Brain microvascular endothelial cell (primary cell): ENCODE measurements at regions not wholly inside any gene's neighbourhood (a gene's known extent, or its start where the extent isn't known, plus 50 kb on each side); places are given as distances from the start of the nearest gene placed in this dataset.
"Not testable (repeated sequence)": the region's sequence is repeated elsewhere in the genome, so short reads cannot be mapped to it uniquely, and the experiment has no call there.

Experiments used
- DNase-seq: peaks from one replicate; pipeline ENCODE4 v3.0.0-alpha.2; 2020
- H3K27ac ChIP-seq: fragments of 250-450 bp; sonication (Bioruptor Pico); 2 replicates; pipeline ENCODE4 v1.5.1; 2020; ENCODE audit warnings: mild to moderate bottlenecking, moderate library complexity
- H3K27me3 ChIP-seq: fragments of 250-450 bp; sonication (Bioruptor Pico); replicated peaks from 2 replicates; pipeline ENCODE4 v1.5.1; 2020; ENCODE audit warnings: mild to moderate bottlenecking
- H3K36me3 ChIP-seq: fragments of 250-450 bp; sonication (Bioruptor Pico); replicated peaks from 2 replicates; pipeline ENCODE4 v1.5.1; 2020; ENCODE audit warnings: mild to moderate bottlenecking
- H3K4me3 ChIP-seq: 2 replicates; pipeline ENCODE4 v1.5.1; 2011; ENCODE audit warnings: low read depth, mild to moderate bottlenecking, control low read depth, low read length, moderate library complexity
- in situ Hi-C: cut with HindIII; loops from 2 replicates; pipeline ENCODE4 v1.10.0; 2017; ENCODE audit warnings: low sequenced_read_pairs, low pct_ligation_motif_present
- TF ChIP-seq, protein P1 (sequence below): IDR thresholded peaks from 2 replicates; pipeline ENCODE4 v1.5.1; 2011; ENCODE audit warnings: low read depth, mild to moderate bottlenecking, moderate library complexity, low read length, control low read depth, inconsistent platforms; ENCODE audit errors: missing control alignments

DNA sequence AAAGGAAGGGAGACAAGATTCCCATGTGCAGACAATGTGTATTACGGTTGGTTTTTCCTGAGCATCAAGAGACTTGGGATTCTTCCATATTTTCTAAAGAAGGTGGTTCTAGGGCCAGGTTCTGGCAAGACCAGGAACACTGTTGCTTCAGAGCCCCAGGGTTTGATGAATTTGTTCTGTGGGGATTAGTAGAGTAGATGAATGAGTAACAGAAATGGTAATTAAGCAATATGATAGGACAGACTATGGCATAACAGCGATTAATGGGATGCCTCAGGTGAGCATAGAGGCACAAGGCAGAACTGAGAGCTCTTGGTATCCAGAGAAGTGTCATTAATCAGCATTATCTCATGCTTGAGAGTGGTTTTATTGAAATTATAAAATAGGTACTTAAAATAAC is 82.8 kb upstream of the PNPT1 start:
- H3K27ac ChIP-seq = no peak overlapping the region
- DNase-seq = no peak
- H3K36me3 ChIP-seq = no peaks in the 10 kb centered on the region
- no peaks in the 10 kb centered on the region for H3K27me3 ChIP-seq
- TF ChIP-seq, protein P1, sequence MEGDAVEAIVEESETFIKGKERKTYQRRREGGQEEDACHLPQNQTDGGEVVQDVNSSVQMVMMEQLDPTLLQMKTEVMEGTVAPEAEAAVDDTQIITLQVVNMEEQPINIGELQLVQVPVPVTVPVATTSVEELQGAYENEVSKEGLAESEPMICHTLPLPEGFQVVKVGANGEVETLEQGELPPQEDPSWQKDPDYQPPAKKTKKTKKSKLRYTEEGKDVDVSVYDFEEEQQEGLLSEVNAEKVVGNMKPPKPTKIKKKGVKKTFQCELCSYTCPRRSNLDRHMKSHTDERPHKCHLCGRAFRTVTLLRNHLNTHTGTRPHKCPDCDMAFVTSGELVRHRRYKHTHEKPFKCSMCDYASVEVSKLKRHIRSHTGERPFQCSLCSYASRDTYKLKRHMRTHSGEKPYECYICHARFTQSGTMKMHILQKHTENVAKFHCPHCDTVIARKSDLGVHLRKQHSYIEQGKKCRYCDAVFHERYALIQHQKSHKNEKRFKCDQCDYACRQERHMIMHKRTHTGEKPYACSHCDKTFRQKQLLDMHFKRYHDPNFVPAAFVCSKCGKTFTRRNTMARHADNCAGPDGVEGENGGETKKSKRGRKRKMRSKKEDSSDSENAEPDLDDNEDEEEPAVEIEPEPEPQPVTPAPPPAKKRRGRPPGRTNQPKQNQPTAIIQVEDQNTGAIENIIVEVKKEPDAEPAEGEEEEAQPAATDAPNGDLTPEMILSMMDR = no peak
- in situ Hi-C loops = no loop called here
- no peak overlapping the region for H3K4me3 ChIP-seq

DNA sequence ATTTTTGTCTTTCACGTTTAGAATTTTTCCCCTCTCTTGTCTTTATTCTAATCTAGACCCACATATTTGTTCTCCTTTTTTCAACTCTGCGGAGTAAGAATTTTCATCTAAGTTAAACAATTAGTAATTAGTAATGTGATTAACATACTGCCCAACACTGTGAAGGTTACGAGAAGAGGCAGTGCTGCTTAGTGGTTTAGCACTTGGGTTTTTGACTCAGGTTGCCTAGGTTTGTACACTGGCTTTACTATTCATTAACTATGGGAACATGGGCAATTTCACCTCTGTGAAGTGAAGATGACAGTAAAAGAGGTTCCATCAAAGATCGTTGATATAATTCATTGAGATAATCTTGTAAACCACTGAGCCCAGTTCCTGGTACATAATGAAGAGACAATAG is 82.2 kb upstream of the PNPT1 start:
- TF ChIP-seq, protein P1 = no peak
- in situ Hi-C loops = no loop called here
- Histone ChIP-seq H3K36me3 (no peaks in the 10 kb centered on the region), H3K4me3 (no peak overlapping the region), H3K27ac (no peak overlapping the region), H3K27me3 (no peaks in the 10 kb centered on the region)
- DNase-seq = no peak

DNA sequence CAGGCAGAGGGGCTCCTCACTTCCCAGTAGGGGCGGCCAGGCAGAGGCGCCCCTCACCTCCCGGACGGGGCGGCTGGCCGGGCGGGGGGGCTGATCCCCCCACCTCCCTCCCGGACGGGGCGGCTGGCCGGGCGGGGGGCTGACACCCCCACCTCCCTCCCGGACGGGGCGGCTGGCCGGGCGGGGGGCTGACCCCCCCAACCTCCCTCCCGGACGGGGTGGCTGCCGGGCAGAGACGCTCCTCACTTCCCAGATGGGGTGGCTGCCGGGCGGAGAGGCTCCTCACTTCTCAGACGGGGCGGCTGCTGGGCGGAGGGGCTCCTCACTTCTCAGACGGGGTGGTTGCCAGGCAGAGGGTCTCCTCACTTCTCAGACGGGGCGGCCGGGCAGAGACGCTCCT is 80.0 kb upstream of the PNPT1 start:
- H3K27ac ChIP-seq, H3K27me3 ChIP-seq, H3K36me3 ChIP-seq, DNase-seq, in situ Hi-C loops, H3K4me3 ChIP-seq: not testable (repeated sequence)

DNA sequence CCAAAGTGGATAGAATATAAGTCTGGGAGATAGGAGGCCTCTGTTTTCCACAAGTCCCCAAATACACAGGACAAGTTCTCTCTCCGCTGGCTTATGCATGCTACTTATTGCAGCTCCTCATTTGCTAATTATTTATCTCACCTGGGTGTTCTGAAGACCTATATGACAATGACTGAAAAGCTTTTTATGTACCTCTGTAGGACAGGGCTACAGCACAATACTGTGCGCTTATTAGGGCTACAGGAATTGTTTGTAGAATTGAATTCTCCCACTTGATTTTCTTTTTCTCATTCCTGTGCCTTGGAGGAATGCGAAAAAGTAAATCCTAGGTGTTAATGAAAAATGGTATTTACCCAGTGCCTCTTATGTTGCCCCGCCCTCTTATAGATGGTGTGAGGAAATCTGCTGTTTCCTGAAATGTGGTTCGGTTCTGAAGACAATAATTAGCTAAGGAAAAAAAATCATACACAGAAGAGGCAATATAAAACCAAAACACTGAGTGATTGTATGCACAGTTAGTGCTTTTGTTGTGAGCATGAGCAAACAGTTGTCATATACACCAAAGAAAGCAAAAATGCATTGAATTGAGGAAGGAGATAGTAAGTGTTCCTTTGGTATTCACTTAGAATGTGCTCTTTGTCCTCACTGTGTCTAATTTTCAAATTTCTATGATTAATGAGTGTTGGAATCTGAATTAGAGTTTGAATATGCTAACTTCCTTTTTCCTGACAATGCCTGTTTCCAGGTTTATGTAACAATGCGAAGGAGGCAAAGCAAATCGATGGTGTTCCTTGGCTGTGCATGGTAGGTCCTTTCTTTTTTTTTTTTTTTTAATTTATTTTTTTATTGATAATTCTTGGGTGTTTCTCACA is 78.7 kb upstream of the PNPT1 start:
- Histone ChIP-seq H3K36me3 (no peaks in the 10 kb centered on the region), H3K4me3 (no peak overlapping the region), H3K27ac (no peak overlapping the region), H3K27me3 (no peaks in the 10 kb centered on the region)
- DNase-seq = no peak
- in situ Hi-C loops = no loop called here
- TF ChIP-seq, protein P1 = no peak

DNA sequence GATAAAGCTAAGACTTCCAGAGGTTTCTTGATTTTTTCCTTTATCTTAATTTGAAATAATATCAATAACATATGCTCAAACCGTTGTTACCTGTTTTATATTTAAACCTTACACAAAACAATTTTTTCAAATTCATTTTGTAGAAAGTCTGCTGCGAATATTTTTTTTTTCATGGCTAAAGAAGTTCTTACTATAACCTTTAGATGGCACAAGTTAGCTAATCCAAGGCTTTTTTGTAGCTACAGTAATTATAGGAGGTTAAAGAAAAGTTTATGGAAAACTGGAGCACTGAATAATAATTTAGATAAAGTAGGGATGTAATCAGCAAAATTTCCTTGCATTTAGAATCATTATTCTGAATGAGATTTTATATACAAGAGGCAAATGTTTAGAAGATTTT is 78.0 kb upstream of the PNPT1 start:
- no peak for DNase-seq
- no peaks in the 10 kb centered on the region for H3K36me3 ChIP-seq
- TF ChIP-seq, protein P1 = peak; percentile 39
- in situ Hi-C loops = no loop called here
- H3K27me3 ChIP-seq = no peaks in the 10 kb centered on the region
- no peak overlapping the region for H3K4me3 ChIP-seq
- H3K27ac ChIP-seq = no peak overlapping the region

DNA sequence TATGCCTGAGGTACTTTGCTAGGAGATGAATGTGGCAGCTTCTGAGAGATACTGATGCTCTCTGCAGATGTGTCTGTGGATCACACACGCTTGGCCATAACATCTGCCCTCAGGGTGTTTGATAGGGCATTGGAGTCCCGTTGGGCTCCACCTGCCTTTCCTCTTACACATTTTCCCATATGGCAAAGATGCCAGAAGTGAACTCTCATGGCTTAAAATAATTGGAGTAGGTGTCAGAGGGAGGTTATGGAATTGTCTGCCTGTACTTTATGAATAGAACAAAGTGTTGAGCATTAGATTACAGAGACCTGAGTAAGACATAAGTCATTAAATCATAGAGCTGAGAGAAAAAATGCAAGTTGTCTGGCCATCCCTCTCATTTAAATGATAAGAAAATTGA is 75.3 kb upstream of the PNPT1 start:
- TF ChIP-seq, protein P1 = no peak
- Histone ChIP-seq H3K36me3 (no peaks in the 10 kb centered on the region), H3K27me3 (no peaks in the 10 kb centered on the region), H3K27ac (no peak overlapping the region), H3K4me3 (no peak overlapping the region)
- no peak for DNase-seq
- in situ Hi-C loops = no loop called here
